DOHH2 (cell line): ENCODE measurements at regions not wholly inside any gene's neighbourhood (a gene's known extent, or its start where the extent isn't known, plus 50 kb on each side); places are given as distances from the start of the nearest gene placed in this dataset.

ENCODE experiments used
- EZH2phosphoT487 ChIP-seq: fragments of 200-600 bp; sonication (generic); IDR thresholded peaks from 2 replicates; pipeline ENCODE4 v1.6.1; 2017; ENCODE audit warnings: borderline replicate concordance, mild to moderate bottlenecking, antibody characterized with exemption, low read length, moderate library complexity, mixed read lengths
- TF ChIP-seq, protein P1 (sequence below): fragments of 200-600 bp; sonication (generic); IDR thresholded peaks from one replicate; pipeline ENCODE4 v1.5.1; 2014; ENCODE audit warnings: antibody characterized with exemption, mild to moderate bottlenecking, low read depth, low read length; ENCODE audit not compliant: poor library complexity, severe bottlenecking

DNA sequence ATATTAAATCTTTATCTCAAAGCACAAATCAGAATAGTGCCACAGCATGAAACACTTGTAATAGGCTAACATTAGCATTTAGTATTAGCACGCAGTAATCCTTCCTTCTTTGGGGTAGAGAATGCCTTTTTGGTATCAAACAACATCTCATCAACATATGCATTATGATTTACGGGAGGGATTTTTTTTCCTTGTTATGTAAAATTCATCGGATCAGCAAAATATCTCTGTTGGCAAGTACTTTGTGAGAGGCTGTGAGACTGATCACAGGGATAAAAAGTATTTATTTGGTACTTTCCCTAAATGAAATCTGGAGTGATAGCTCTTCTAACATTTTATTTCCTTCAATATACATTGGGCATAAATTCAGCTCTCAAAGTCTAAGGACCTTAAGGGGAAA lies 68.4 kb upstream of the TMEM178A start:
- TF ChIP-seq, protein P1, sequence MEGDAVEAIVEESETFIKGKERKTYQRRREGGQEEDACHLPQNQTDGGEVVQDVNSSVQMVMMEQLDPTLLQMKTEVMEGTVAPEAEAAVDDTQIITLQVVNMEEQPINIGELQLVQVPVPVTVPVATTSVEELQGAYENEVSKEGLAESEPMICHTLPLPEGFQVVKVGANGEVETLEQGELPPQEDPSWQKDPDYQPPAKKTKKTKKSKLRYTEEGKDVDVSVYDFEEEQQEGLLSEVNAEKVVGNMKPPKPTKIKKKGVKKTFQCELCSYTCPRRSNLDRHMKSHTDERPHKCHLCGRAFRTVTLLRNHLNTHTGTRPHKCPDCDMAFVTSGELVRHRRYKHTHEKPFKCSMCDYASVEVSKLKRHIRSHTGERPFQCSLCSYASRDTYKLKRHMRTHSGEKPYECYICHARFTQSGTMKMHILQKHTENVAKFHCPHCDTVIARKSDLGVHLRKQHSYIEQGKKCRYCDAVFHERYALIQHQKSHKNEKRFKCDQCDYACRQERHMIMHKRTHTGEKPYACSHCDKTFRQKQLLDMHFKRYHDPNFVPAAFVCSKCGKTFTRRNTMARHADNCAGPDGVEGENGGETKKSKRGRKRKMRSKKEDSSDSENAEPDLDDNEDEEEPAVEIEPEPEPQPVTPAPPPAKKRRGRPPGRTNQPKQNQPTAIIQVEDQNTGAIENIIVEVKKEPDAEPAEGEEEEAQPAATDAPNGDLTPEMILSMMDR, result no peak
- no peak for TF ChIP-seq EZH2phosphoT487
